ENCODE measurements at regions not wholly inside any gene's neighbourhood (a gene's known extent, or its start where the extent isn't known, plus 50 kb on each side); places are given as distances from the start of the nearest gene placed in this dataset.

DNA sequence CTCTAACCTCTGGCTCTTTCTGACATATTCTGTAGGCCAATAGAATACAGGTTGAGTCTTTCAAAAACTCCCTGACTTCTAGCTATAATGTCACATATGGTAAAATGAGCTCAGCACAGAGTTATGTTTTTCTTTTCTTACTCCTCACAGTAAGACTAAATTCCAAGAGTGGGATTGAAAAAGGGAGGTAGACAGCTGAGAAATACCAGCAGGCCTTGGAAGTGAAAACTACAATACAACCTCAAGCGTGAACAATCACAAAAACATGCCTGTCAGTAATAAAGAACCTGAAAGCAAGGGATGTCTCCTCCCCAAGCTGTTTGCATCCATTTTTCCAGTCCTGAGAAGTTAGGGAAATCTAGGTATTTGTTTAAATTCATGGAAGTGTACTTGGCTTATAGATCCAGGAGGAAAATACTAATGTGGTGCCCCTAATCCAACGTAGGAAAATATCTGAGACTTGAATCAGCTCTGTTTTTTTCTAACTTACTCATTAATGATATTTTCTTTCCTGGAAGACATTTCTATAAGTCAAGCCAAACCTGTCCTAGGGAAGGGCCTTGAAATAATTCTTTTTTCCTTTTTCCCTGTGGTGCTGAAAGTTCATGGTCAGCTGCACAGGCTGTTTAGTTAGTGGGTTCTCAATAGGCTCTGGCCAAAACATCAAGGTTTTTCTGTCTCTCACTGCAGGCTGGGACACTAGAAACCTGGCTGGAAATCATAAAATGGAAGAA, 167.9 kb upstream of the SPATS2L start:
- Histone ChIP-seq H3K27me3 (no peaks in the 10 kb centered on the region), H3K4me1 (peaks cover 0 to 21% (median 11%) of the 10 kb centered on the region in 4 donors), H3K36me3 (no peaks in the 10 kb centered on the region), H3K27ac (peak overlapping the region in 1 of 4 donors; percentile 21), H3K9me3 (no peaks in the 10 kb centered on the region), H3K4me3 (no peak overlapping the region)
- intact Hi-C loops (cut with DNase I; ENCODE audit: low total_unique reads) = no loop called here
- 57 to 91% methylated on average over 2 of the region's 2 CpGs for WGBS, 2 donors (ENCODE audit: low coverage in 1 of 2)
- TF ChIP-seq POLR2A (IDR thresholded peaks at IDR 0.05) (no peak), POLR2AphosphoS5 (IDR thresholded peaks at IDR 0.05) (no peak), EP300 (IDR thresholded peaks at IDR 0.05; ENCODE audit: low read depth) (no peak)
- TF ChIP-seq, protein P1, sequence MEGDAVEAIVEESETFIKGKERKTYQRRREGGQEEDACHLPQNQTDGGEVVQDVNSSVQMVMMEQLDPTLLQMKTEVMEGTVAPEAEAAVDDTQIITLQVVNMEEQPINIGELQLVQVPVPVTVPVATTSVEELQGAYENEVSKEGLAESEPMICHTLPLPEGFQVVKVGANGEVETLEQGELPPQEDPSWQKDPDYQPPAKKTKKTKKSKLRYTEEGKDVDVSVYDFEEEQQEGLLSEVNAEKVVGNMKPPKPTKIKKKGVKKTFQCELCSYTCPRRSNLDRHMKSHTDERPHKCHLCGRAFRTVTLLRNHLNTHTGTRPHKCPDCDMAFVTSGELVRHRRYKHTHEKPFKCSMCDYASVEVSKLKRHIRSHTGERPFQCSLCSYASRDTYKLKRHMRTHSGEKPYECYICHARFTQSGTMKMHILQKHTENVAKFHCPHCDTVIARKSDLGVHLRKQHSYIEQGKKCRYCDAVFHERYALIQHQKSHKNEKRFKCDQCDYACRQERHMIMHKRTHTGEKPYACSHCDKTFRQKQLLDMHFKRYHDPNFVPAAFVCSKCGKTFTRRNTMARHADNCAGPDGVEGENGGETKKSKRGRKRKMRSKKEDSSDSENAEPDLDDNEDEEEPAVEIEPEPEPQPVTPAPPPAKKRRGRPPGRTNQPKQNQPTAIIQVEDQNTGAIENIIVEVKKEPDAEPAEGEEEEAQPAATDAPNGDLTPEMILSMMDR (IDR thresholded peaks at IDR 0.05) = no peak
- DNase-seq = no peak
- in situ Hi-C loops (cut with MboI; ENCODE audit: low pct_ligation_motif_present in 1 of 4, low pct_unique_long_range_greater_than_20kb in 1 of 4, low sequenced_read_pairs in 3 of 4) = no loop called here

DNA sequence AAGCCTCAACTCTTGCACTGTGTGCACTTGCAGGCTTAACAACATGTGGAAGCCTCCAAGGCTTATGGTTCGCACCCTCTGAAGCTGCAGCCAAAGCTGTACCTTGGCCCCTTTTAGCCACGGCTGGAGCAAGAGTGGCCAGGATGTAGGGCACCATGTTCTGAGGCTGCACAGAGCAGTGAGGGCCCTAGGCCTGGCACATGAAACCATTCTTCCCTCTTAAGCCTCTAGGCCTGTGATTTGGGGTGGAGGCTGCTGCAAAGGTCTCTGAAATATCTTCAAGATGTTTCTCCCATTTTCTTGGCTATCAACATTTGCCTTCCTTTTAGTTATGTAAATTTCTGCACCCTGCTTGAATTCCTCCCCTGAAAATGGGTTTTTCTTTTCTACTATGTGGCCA, 161.9 kb upstream of the SPATS2L start:
- no peaks in the 10 kb centered on the region for H3K27me3 ChIP-seq
- intact Hi-C loops (cut with DNase I; ENCODE audit: low total_unique reads) = no loop called here

DNA sequence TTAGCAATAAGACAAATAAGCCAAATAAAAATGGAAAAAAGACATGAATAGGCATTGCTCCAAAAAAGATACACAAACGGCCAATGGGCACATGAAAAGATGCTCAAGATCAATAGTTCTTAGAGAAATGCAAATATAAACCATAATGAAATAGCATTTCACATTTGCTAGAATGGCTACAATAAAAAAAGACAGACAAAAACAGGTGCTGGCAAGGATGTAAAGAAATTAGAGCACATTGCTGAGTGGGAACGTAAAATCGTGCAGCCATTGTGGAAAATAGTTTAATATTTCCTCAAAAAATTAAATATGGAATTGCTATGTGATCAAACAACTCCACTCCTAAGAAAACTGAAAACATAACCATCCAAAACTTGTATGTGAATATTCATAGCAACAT, 160.0 kb upstream of the SPATS2L start:
- H3K36me3 ChIP-seq = no peaks in the 10 kb centered on the region
- no peaks in the 10 kb centered on the region for H3K4me1 ChIP-seq
- WGBS, 2 donors (ENCODE audit: low coverage in 1 of 2) = 80 to 83% methylated on average over 3 of the region's 3 CpGs
- H3K4me3 ChIP-seq = no peak overlapping the region
- H3K27me3 ChIP-seq = no peaks in the 10 kb centered on the region
- H3K27ac ChIP-seq = no peak overlapping the region
- DNase-seq = no peak
- in situ Hi-C loops (cut with MboI; ENCODE audit: low pct_ligation_motif_present in 1 of 4, low pct_unique_long_range_greater_than_20kb in 1 of 4, low sequenced_read_pairs in 3 of 4) (no loop called here), intact Hi-C loops (cut with DNase I; ENCODE audit: low total_unique reads) (no loop called here)
- peaks cover 5 to 15% of the 10 kb centered on the region in 2 donors for H3K9me3 ChIP-seq
- TF ChIP-seq, protein P1 (IDR thresholded peaks at IDR 0.05) = no peak
- no peak for TF ChIP-seq POLR2A (IDR thresholded peaks at IDR 0.05)
- TF ChIP-seq EP300 (IDR thresholded peaks at IDR 0.05; ENCODE audit: low read depth) = no peak
- TF ChIP-seq POLR2AphosphoS5 (IDR thresholded peaks at IDR 0.05) = no peak

More for the DNA sequence above, 161.9 kb upstream of the SPATS2L start:
- DNase-seq = no peak
- Histone ChIP-seq H3K4me1 (no peaks in the 10 kb centered on the region), H3K9me3 (peaks cover 0 to 7% of the 10 kb centered on the region in 2 donors), H3K27ac (no peak overlapping the region), H3K36me3 (no peaks in the 10 kb centered on the region), H3K4me3 (no peak overlapping the region)
- TF ChIP-seq POLR2A (IDR thresholded peaks at IDR 0.05) = no peak
- TF ChIP-seq POLR2AphosphoS5 (IDR thresholded peaks at IDR 0.05) = no peak
- no peak for TF ChIP-seq EP300 (IDR thresholded peaks at IDR 0.05; ENCODE audit: low read depth)
- TF ChIP-seq, protein P1 (IDR thresholded peaks at IDR 0.05) = no peak
- 88% methylated on average over 2 of the region's 2 CpGs; no CpG with 5 or more reads in 1 of the 2 donors for WGBS, 2 donors (ENCODE audit: low coverage in 1 of 2)
- in situ Hi-C loops (cut with MboI; ENCODE audit: low pct_ligation_motif_present in 1 of 4, low pct_unique_long_range_greater_than_20kb in 1 of 4, low sequenced_read_pairs in 3 of 4) = no loop called here

DNA sequence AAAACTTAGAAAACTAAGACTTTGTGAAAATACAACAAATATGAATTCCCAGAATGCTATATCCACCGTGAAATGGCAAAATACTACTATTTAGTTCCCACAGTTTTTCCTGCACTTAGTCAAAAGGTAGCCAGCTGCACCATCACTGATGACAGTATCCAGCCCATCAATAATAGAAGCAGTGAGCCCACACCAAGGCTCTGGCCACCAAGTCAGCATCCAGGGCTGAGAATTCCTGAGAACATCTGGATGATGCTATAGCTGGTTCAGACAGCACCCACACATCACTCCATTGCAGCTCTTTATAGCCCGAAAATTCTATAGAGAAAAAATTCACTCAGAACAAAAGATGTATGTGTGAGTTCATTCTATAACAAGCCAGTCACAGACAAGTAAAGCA, 159.1 kb upstream of the SPATS2L start:
- in situ Hi-C loops (cut with MboI; ENCODE audit: low pct_ligation_motif_present in 1 of 4, low pct_unique_long_range_greater_than_20kb in 1 of 4, low sequenced_read_pairs in 3 of 4) (no loop called here), intact Hi-C loops (cut with DNase I; ENCODE audit: low total_unique reads) (no loop called here)
- no peak overlapping the region for H3K27ac ChIP-seq
- 78 to 83% methylated on average over 1 to 2 of the region's 2 CpGs for WGBS, 2 donors (ENCODE audit: low coverage in 1 of 2)
- no peaks in the 10 kb centered on the region for H3K4me1 ChIP-seq
- no peaks in the 10 kb centered on the region for H3K27me3 ChIP-seq
- no peak for TF ChIP-seq POLR2AphosphoS5 (IDR thresholded peaks at IDR 0.05)
- no peak for TF ChIP-seq POLR2A (IDR thresholded peaks at IDR 0.05)
- TF ChIP-seq EP300 (IDR thresholded peaks at IDR 0.05; ENCODE audit: low read depth) = no peak
- TF ChIP-seq, protein P1 (IDR thresholded peaks at IDR 0.05) = no peak
- peaks cover 5 to 15% of the 10 kb centered on the region in 2 donors for H3K9me3 ChIP-seq
- DNase-seq = no peak
- H3K36me3 ChIP-seq = no peaks in the 10 kb centered on the region
- H3K4me3 ChIP-seq = no peak overlapping the region

All from transverse colon (tissue), 4 donors.